Pancreas (tissue), 10 donors: ENCODE measurements at regions not wholly inside any gene's neighbourhood (a gene's known extent, or its start where the extent isn't known, plus 50 kb on each side); places are given as distances from the start of the nearest gene placed in this dataset.
"Not testable (repeated sequence)": the region's sequence is repeated elsewhere in the genome, so short reads cannot be mapped to it uniquely, and the experiment has no call there.

ENCODE experiments used
- ATAC-seq, 4 donors: fragments of 200-7000 bp; cut with Tn5 transposase; one replicate each; pipeline versions ENCODE4 v1.8.0 to v1.9.1; 2020; ENCODE audit warnings: mild to moderate bottlenecking in 4 of 4, moderate library complexity in 4 of 4
- DNase-seq, 6 donors: peaks; one replicate each; pipeline ENCODE4 v3.0.0-alpha.2; 2020
- FAIRE-seq: peaks from 2 replicates; lab custom pipeline; 2012; peaks lifted over from hg19 to GRCh38; lab: Jason Lieb, UNC
- H3K27ac ChIP-seq, 4 donors: fragments of 200-600 bp; sonication (generic); 1 replicate in 3 of 4; 2 replicates in 1 of 4; pipeline versions ENCODE4 v1.5.0 to v1.8.0; 2020
- H3K27me3 ChIP-seq, 4 donors: fragments of 200-600 bp; one replicate each; pipeline ENCODE4 v1.8.0; 2021
- H3K36me3 ChIP-seq, 3 donors: fragments of 200-600 bp; sonication (generic) in 1 of 3; one replicate each; pipeline versions ENCODE4 v1.5.0 to v1.8.0; 2020 to 2021
- H3K4me1 ChIP-seq, 3 donors: fragments of 200-600 bp; one replicate each; pipeline ENCODE4 v1.8.0; 2021
- H3K4me3 ChIP-seq, 4 donors: fragments of 200-600 bp; sonication (generic) in 2 of 4; one replicate each; pipeline versions ENCODE4 v1.5.0 to v1.8.0; 2020 to 2021
- H3K9me3 ChIP-seq, 4 donors: fragments of 200-600 bp; one replicate each; pipeline ENCODE4 v1.8.0; 2021
- WGBS, 2 donors: extraction: QIAGEN DNeasy Blood & Tissue Kit; methylation state at CpG; one replicate each; pipeline ENCODE4 v1.1.7; 2013; 5-methylcytosine and 5-hydroxymethylcytosine counted together
- intact Hi-C, 3 donors: fragments of 100-400 bp; cut with DNase I; formaldehyde crosslinking; loops; one replicate each; pipeline versions ENCODE4 v1.11.1 to v1.14.2; 2022
- TF ChIP-seq, protein P1 (sequence below), 4 donors: fragments of 200-600 bp; sonication (generic) in 3 of 4; IDR thresholded peaks; one replicate each; pipeline versions ENCODE4 v1.5.0 to v1.8.0; 2021; ENCODE audit warnings: antibody characterized with exemption in 4 of 4
- donor health status: healthy with polysubstance abuse.
- donor health status: DM: no; HTN: no; CAD: no; lungs with moderate emphysema.
- donor health status: DM: no; HTN: no; CAD: no.
- donor health status: control.
- donor health status: control.
- donor health status: Bipolar disorder and iron deficiency.
- donor health status: DM: yes; HTN: yes; CAD: no.
- donor health status: DM: no; HTN: no; CAD: no.
- donor health status: DM: no; HTN: no; CAD: no.
- donor health status: DM: yes; HTN: yes; CAD: no.

DNA sequence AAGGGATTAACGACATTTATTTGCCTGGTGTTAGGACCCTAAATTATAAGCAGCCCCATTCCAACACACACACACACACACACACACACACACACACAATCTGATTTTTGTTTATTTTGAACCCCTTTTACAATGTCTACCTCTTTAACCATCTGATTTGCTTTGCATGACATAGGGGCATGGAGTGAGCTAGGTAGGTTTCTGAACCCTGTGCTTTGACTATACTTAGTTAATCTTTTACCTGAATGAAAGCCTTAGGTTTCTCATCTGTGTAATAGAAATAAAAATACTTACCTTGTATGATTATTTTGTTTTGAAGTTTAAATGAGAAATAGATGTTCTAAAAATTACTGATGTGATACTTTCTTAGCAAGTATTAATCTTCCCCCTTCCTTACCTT is 94.7 kb upstream of the FOLH1 start:
- Histone ChIP-seq H3K27ac (no peak overlapping the region), H3K4me1 (no peaks in the 10 kb centered on the region), H3K27me3 (no peaks in the 10 kb centered on the region), H3K9me3 (no peaks in the 10 kb centered on the region), H3K4me3 (no peak overlapping the region), H3K36me3 (no peaks in the 10 kb centered on the region)
- DNase-seq (no peak), FAIRE-seq (no peak), ATAC-seq (no peak)
- TF ChIP-seq, protein P1, sequence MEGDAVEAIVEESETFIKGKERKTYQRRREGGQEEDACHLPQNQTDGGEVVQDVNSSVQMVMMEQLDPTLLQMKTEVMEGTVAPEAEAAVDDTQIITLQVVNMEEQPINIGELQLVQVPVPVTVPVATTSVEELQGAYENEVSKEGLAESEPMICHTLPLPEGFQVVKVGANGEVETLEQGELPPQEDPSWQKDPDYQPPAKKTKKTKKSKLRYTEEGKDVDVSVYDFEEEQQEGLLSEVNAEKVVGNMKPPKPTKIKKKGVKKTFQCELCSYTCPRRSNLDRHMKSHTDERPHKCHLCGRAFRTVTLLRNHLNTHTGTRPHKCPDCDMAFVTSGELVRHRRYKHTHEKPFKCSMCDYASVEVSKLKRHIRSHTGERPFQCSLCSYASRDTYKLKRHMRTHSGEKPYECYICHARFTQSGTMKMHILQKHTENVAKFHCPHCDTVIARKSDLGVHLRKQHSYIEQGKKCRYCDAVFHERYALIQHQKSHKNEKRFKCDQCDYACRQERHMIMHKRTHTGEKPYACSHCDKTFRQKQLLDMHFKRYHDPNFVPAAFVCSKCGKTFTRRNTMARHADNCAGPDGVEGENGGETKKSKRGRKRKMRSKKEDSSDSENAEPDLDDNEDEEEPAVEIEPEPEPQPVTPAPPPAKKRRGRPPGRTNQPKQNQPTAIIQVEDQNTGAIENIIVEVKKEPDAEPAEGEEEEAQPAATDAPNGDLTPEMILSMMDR (IDR thresholded peaks at IDR 0.05), result no peak
- 83% methylated on average over 1 of the region's 1 CpG for WGBS, 2 donors
- intact Hi-C loops, result no loop called here

DNA sequence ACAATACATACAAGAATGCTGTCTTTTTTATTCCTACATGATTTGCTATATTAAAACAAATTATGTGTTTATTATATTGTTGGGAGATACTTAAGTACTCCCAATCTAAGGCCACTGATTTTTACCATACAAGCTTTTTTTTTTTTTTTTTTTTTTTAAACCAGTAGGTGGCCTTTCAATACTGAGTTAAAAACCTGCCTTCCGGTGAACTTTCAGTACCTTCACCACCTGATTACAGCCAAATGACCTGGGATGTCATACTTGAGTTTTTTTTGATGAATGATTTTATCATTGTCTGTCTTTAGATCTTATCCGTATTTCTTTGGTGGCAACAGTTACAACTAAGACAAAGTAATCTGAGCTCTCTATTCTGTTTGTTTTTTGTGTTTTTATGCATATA is 94.0 kb upstream of the FOLH1 start:
- DNase-seq, result no peak

DNA sequence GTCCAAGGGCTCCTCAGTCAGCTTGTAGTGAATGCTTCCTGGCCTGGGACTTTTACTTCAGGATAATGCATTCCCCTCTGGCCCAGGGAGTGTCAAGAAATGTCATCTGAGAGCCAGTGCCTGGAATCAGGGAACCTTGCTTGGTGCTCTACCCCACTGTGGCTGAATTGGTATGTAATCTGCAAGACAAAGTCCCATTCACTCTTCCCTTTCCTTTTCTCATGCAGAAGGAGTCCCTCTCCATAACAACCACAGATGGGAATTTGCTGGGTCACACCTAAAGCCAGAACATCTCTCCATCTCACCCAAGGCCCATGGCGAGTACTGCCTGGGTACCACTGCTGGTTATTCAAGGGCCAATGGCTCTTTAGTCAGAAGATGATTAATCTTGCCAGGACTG is 89.6 kb upstream of the FOLH1 start:
- not testable (repeated sequence) for ATAC-seq, FAIRE-seq

More for the DNA sequence above, 94.0 kb upstream of the FOLH1 start:
- H3K27ac ChIP-seq, result no peak overlapping the region
- H3K36me3 ChIP-seq, result no peaks in the 10 kb centered on the region
- H3K4me1 ChIP-seq, result no peaks in the 10 kb centered on the region
- intact Hi-C loops, result no loop called here
- ATAC-seq, result no peak
- TF ChIP-seq, protein P1 (IDR thresholded peaks at IDR 0.05), result no peak
- no peak overlapping the region for H3K4me3 ChIP-seq
- no peaks in the 10 kb centered on the region for H3K9me3 ChIP-seq
- WGBS, 2 donors, result 46 to 49% methylated on average over 2 of the region's 2 CpGs
- H3K27me3 ChIP-seq, result no peaks in the 10 kb centered on the region
- FAIRE-seq, result no peak

DNA sequence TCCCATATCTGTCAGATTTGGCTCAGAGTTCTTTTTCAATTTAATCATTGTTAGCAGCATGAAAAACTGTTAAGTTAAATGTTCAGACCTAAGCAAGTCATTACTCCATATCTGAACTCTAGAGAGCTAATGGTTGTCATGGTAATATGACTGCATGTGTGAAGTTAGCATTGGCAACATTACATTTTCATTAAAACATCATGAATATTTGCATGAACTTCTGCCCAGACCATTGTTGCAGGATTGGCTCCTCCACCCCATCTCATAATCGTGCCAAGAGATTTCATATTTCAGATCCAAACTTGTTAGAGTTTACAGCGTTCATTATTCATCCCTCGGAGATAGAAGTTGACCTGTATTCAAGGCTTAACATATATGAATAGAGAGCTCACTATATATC is 75.5 kb upstream of the FOLH1 start:
- FAIRE-seq, H3K27ac ChIP-seq, H3K36me3 ChIP-seq, H3K4me1 ChIP-seq, ATAC-seq, intact Hi-C loops, H3K27me3 ChIP-seq, DNase-seq, H3K4me3 ChIP-seq, H3K9me3 ChIP-seq: not testable (repeated sequence)
- WGBS, 2 donors, result 48 to 61% methylated on average over 3 of the region's 3 CpGs

More for the DNA sequence above, 89.6 kb upstream of the FOLH1 start:
- H3K27me3 ChIP-seq, H3K4me1 ChIP-seq, H3K27ac ChIP-seq, H3K9me3 ChIP-seq, H3K36me3 ChIP-seq, H3K4me3 ChIP-seq, intact Hi-C loops, DNase-seq: not testable (repeated sequence)
- 62 to 83% methylated on average over 1 of the region's 1 CpG for WGBS, 2 donors

DNA sequence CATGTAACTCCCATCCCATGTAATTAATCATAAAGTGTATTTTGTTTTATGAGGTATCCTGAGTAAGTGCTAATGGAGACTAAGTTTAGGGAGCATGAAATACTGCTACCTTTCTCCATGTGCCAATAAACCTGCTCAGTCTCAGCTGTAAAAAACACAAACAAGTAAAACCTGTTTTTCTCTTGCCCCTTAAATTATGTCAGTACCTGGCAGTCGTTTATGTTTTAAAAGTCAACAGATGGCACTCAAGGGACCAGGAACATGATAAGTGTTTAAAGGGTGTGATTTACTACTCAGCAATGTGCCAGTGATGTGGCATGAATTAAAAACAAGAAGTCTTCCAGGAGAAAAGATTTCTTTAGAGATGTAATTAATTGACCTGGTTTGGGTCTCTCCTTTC is 74.9 kb upstream of the FOLH1 start:
- H3K4me3 ChIP-seq, DNase-seq, H3K9me3 ChIP-seq, H3K4me1 ChIP-seq, H3K36me3 ChIP-seq, intact Hi-C loops, H3K27me3 ChIP-seq, H3K27ac ChIP-seq: not testable (repeated sequence)
- ATAC-seq, result peak; percentile 60 to 83 (median 79)
- peak; percentile 54 for FAIRE-seq
- WGBS, 2 donors, result 0 to 1% methylated on average over 1 of the region's 1 CpG

DNA sequence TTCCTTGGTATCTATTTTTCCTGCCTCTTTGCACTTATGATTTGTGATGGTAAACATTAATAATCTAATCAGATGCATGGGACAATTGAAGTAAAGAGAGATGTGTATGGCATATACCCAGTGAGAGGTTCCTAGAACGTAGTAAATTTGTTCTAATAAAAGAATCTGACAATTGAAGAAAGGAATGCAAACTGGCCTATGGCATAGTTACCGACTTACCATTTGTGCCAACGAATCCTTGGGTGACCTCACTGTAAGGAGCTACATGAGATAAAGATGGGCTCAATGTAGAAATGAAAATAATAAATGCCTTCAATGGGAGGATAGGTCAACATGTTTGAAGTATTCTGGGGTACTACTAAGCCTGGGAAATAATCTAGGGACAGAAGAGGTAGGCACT is 73.7 kb upstream of the FOLH1 start:
- ATAC-seq, H3K27me3 ChIP-seq, H3K9me3 ChIP-seq, H3K4me3 ChIP-seq, DNase-seq, H3K4me1 ChIP-seq, FAIRE-seq, H3K27ac ChIP-seq, H3K36me3 ChIP-seq, intact Hi-C loops: not testable (repeated sequence)
- WGBS, 2 donors, result 44 to 64% methylated on average over 3 of the region's 3 CpGs

DNA sequence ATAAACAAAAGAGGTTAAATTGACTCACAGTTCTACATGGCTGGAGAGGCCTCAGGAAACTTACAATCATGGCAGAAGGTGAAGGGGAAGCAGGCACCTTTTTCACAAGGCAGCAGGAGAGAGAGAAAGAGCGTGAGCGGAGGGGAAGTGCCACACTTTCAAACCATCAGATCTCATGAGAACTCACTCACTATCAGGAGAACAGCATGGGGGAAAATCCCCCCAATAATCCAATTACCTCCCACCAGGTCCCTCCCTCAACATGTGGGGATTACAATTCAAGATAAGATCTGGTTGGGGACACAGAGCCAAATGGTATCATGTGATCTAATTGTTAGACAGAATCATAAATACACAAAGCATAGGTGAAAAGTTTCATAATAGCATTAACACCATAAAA is 69.5 kb upstream of the FOLH1 start:
- intact Hi-C loops, FAIRE-seq: not testable (repeated sequence)
- WGBS, 2 donors, result 72 to 84% methylated on average over 2 of the region's 2 CpGs

More for the DNA sequence above, 69.5 kb upstream of the FOLH1 start:
- DNase-seq, H3K4me3 ChIP-seq, H3K9me3 ChIP-seq, H3K27me3 ChIP-seq, H3K4me1 ChIP-seq, H3K27ac ChIP-seq, ATAC-seq, H3K36me3 ChIP-seq: not testable (repeated sequence)
